GM23338 (cell line): ENCODE measurements at regions not wholly inside any gene's neighbourhood (a gene's known extent, or its start where the extent isn't known, plus 50 kb on each side); places are given as distances from the start of the nearest gene placed in this dataset.

Source experiments
- ATAC-seq: fragments of 200-7000 bp; cut with Tn5 transposase; 3 replicates; pipeline ENCODE4 v1.9.1; 2020
- DNase-seq: peaks from one replicate; pipeline ENCODE4 v3.0.0-alpha.2; 2015; ENCODE audit warnings: low spot score
- H2AFZ ChIP-seq: fragments of 200-600 bp; sonication (generic); 2 replicates; pipeline ENCODE4 v1.8.0; 2016; ENCODE audit warnings: antibody characterized with exemption, mild to moderate bottlenecking, moderate library complexity
- H3F3A ChIP-seq: fragments of 200-600 bp; sonication (generic); replicated peaks from 2 replicates; pipeline ENCODE4 v1.8.0; 2017; ENCODE audit warnings: antibody characterized with exemption, mixed run types, low read depth
- H3K27ac ChIP-seq: fragments of 200-600 bp; sonication (generic); 2 replicates; pipeline ENCODE4 v1.6.1; 2016; ENCODE audit warnings: low read depth
- H3K27me3 ChIP-seq: fragments of 200-600 bp; sonication (generic); 2 replicates; pipeline ENCODE4 v1.8.0; 2016; ENCODE audit warnings: mild to moderate bottlenecking, mixed run types, moderate library complexity; ENCODE audit not compliant: insufficient read depth
- H3K36me3 ChIP-seq: fragments of 200-600 bp; sonication (generic); 2 replicates; pipeline ENCODE4 v1.8.0; 2016; ENCODE audit warnings: mild to moderate bottlenecking; ENCODE audit not compliant: insufficient read depth
- H3K4me1 ChIP-seq: fragments of 200-600 bp; sonication (generic); 2 replicates; pipeline ENCODE4 v1.8.0; 2016; ENCODE audit warnings: mild to moderate bottlenecking, moderate library complexity; ENCODE audit not compliant: insufficient read depth
- H3K4me2 ChIP-seq: fragments of 200-600 bp; sonication (generic); 2 replicates; pipeline ENCODE4 v1.7.1; 2017; ENCODE audit warnings: mixed run types
- H3K4me3 ChIP-seq: fragments of 200-600 bp; sonication (generic); 2 replicates; pipeline ENCODE4 v1.6.1; 2016; ENCODE audit warnings: mixed run types
- H3K79me2 ChIP-seq: fragments of 200-600 bp; sonication (generic); replicated peaks from 2 replicates; pipeline ENCODE4 v1.8.0; 2017; ENCODE audit warnings: mild to moderate bottlenecking; ENCODE audit not compliant: insufficient read depth
- H3K9me2 ChIP-seq: fragments of 200-600 bp; sonication (generic); 2 replicates; pipeline ENCODE4 v1.8.0; 2017; ENCODE audit not compliant: insufficient read depth
- H4K20me1 ChIP-seq: fragments of 200-600 bp; sonication (generic); replicated peaks from 2 replicates; pipeline ENCODE4 v1.8.0; 2017; ENCODE audit warnings: mild to moderate bottlenecking; ENCODE audit not compliant: insufficient read depth
- H3K27ac Mint-ChIP-seq: 2 replicates; pipeline ENCODE4 v1.8.0; 2020; ENCODE audit warnings: inconsistent platforms, mild to moderate bottlenecking, moderate library complexity, mixed read lengths
- H3K27me3 Mint-ChIP-seq: 3 replicates; pipeline ENCODE4 v1.8.0; 2022; ENCODE audit warnings: low read depth, mild to moderate bottlenecking, moderate library complexity, mixed read lengths, inconsistent platforms; ENCODE audit not compliant: insufficient read depth, poor library complexity
- H3K36me3 Mint-ChIP-seq: 3 replicates; pipeline ENCODE4 v1.8.0; 2021; ENCODE audit warnings: low read depth, mild to moderate bottlenecking, inconsistent platforms, moderate library complexity, mixed read lengths
- H3K4me1 Mint-ChIP-seq: 3 replicates; pipeline ENCODE4 v1.8.0; 2020; ENCODE audit warnings: mild to moderate bottlenecking, inconsistent platforms, mixed read lengths
- H3K4me3 Mint-ChIP-seq: 3 replicates; pipeline ENCODE4 v1.8.0; 2021; ENCODE audit warnings: moderate library complexity, mild to moderate bottlenecking, inconsistent platforms, mixed read lengths
- H3K9me3 Mint-ChIP-seq: 3 replicates; pipeline ENCODE4 v1.8.0; 2020; ENCODE audit warnings: moderate library complexity, mild to moderate bottlenecking, inconsistent platforms, mixed read lengths
- CREB1 ChIP-seq: fragments of 250-450 bp; sonication (Bioruptor Pico); IDR thresholded peaks from 2 replicates; pipeline ENCODE4 v1.5.0; 2020; ENCODE audit warnings: low read depth, mild to moderate bottlenecking, moderate library complexity
- CTCF ChIP-seq, 2 experiments: fragments of 200-600 bp in 1 of 2; sonication (generic) in 1 of 2; conservative IDR thresholded peaks; 2 replicates each; pipeline versions ENCODE4 v1.5.1 to v1.6.1; 2016 to 2017; ENCODE audit warnings: antibody characterized with exemption in 2 of 2, low read depth in 2 of 2, mild to moderate bottlenecking in 2 of 2, moderate library complexity in 1 of 2
- ETS1 ChIP-seq: IDR thresholded peaks from 2 replicates; pipeline ENCODE4 v1.6.1; 2016; ENCODE audit warnings: antibody characterized with exemption
- EZH2 ChIP-seq: fragments of 200-600 bp; sonication (generic); IDR thresholded peaks from one replicate; pipeline ENCODE4 v1.8.0; 2017; ENCODE audit warnings: antibody characterized with exemption, mild to moderate bottlenecking, low read depth; ENCODE audit not compliant: unreplicated experiment
- EZH2phosphoT487 ChIP-seq: fragments of 200-600 bp; sonication (generic); IDR thresholded peaks from one replicate; pipeline ENCODE4 v1.8.1; 2018; ENCODE audit warnings: antibody characterized with exemption; ENCODE audit not compliant: unreplicated experiment
- JUNB ChIP-seq: IDR thresholded peaks from one replicate; pipeline ENCODE4 v1.6.1; 2016; ENCODE audit warnings: antibody characterized with exemption; ENCODE audit not compliant: unreplicated experiment
- NANOG ChIP-seq: IDR thresholded peaks from 2 replicates; pipeline ENCODE4 v1.6.1; 2016; ENCODE audit warnings: antibody characterized with exemption, borderline replicate concordance
- POLR2AphosphoS5 ChIP-seq: IDR thresholded peaks from 2 replicates; pipeline ENCODE4 v1.6.1; 2016; ENCODE audit warnings: antibody characterized with exemption, low read depth
- REST ChIP-seq: IDR thresholded peaks from one replicate; pipeline ENCODE4 v1.6.1; 2018; ENCODE audit warnings: antibody characterized with exemption; ENCODE audit not compliant: unreplicated experiment
- STAT1 ChIP-seq: IDR thresholded peaks from one replicate; pipeline ENCODE4 v1.6.1; 2016; ENCODE audit warnings: antibody characterized with exemption; ENCODE audit not compliant: unreplicated experiment
- ZNF114 ChIP-seq: fragments of 250-450 bp; sonication (Bioruptor Pico); IDR thresholded peaks from 2 replicates; pipeline ENCODE4 v1.5.0; 2020; ENCODE audit warnings: mild to moderate bottlenecking, moderate library complexity
- ZNF331 ChIP-seq: fragments of 250-450 bp; sonication (Bioruptor Pico); IDR thresholded peaks from 2 replicates; pipeline ENCODE4 v1.5.0; 2020; ENCODE audit warnings: low read depth, mild to moderate bottlenecking, moderate library complexity
- ZNF462 ChIP-seq: fragments of 250-450 bp; sonication (Bioruptor Pico); IDR thresholded peaks from 2 replicates; pipeline ENCODE4 v1.5.0; 2020; ENCODE audit warnings: mild to moderate bottlenecking, moderate library complexity

GRCh38 chr7:109646124-109646523, 1076.5 kb downstream of the DNAJB9 start:
- H3K9me2 ChIP-seq, result no peaks in the 10 kb centered on the region
- DNase-seq (no peak), ATAC-seq (no peak)
- H3K4me2 ChIP-seq, result no peak overlapping the region
- H3K79me2 ChIP-seq, result no peaks in the 10 kb centered on the region
- Mint-ChIP-seq H3K36me3 (peaks cover 6% of the 10 kb centered on the region; the same call in 1 of the 3 replicates), H3K27ac (no peak overlapping the region), H3K9me3 (peaks cover 6% of the 10 kb centered on the region), H3K4me3 (no peak overlapping the region), H3K4me1 (no peaks in the 10 kb centered on the region), H3K27me3 (no peaks in the 10 kb centered on the region)
- H3F3A ChIP-seq, result no peaks in the 10 kb centered on the region
- H3K4me1 ChIP-seq, result no peaks in the 10 kb centered on the region
- TF ChIP-seq POLR2AphosphoS5 (no peak), EZH2phosphoT487 (no peak), CTCF (conservative IDR thresholded peaks at IDR 0.05; ENCODE audit: low read depth in 2 of 2) (no peak), JUNB (no peak), REST (no peak), ZNF114 (no peak), CREB1 (CRISPR knock-in tag) (no peak), EZH2 (no peak), NANOG (no peak), ZNF462 (CRISPR knock-in tag) (no peak), ETS1 (no peak), ZNF331 (CRISPR knock-in tag) (no peak), STAT1 (no peak)
- no peaks in the 10 kb centered on the region for H4K20me1 ChIP-seq
- H3K4me3 ChIP-seq, result no peak overlapping the region
- no peaks in the 10 kb centered on the region; the same call in 1 of the 2 replicates for H3K36me3 ChIP-seq
- H3K27me3 ChIP-seq, result no peaks in the 10 kb centered on the region
- no peak overlapping the region for H3K27ac ChIP-seq
- H2AFZ ChIP-seq, result no peak overlapping the region
